PC-3 (cell line): ENCODE measurements at regions not wholly inside any gene's neighbourhood (a gene's known extent, or its start where the extent isn't known, plus 50 kb on each side); places are given as distances from the start of the nearest gene placed in this dataset.

Experiments
- ATAC-seq: fragments of 200-7000 bp; cut with Tn5 transposase; 2 replicates; pipeline ENCODE4 v1.9.1; 2020; ENCODE audit warnings: mild to moderate bottlenecking, moderate library complexity
- BruUV-seq: library from RNA; stranded (reverse); fragments of 400-500 nt; replicated peaks from 2 replicates; lab custom pipeline; 2021; lab: Mats Ljungman, UMichigan
- CTCF ChIA-PET: fragments of 300-600 bp; sonication (Branson Sonifier 250); formaldehyde crosslinking; loops from one replicate; lab custom pipeline; 2022; ENCODE audit warnings: antibody characterized with exemption; lab: Charles Lee
- POLR2A ChIA-PET: fragments of 300-600 bp; sonication (Branson Sonifier 250); formaldehyde crosslinking; loops from one replicate; lab custom pipeline; 2022; ENCODE audit warnings: antibody characterized with exemption; ENCODE audit not compliant: unreplicated experiment; lab: Charles Lee
- DNase-seq: peaks from one replicate; pipeline ENCODE4 v3.0.0-alpha.2; 2015
- H2AFZ ChIP-seq: fragments of 300-600 bp; sonication (generic); 2 replicates; pipeline ENCODE4 v1.6.0; 2016; ENCODE audit warnings: antibody characterized with exemption, low read length
- H3F3A ChIP-seq: fragments of 300-600 bp; sonication (generic); one replicate; pipeline ENCODE4 v1.6.0; 2017; ENCODE audit warnings: antibody characterized with exemption, low read length, control low read depth, mild to moderate bottlenecking; ENCODE audit not compliant: unreplicated experiment
- H3K27ac ChIP-seq: fragments of 300-600 bp; sonication (generic); 2 replicates; pipeline ENCODE4 v1.5.1; 2016; ENCODE audit warnings: mild to moderate bottlenecking, low read length
- H3K27me3 ChIP-seq: fragments of 300-600 bp; sonication (generic); 2 replicates; pipeline ENCODE4 v1.6.1; 2016; ENCODE audit warnings: low read length, mixed read lengths
- H3K36me3 ChIP-seq: fragments of 300-600 bp; sonication (generic); 2 replicates; pipeline ENCODE4 v1.6.1; 2016; ENCODE audit warnings: low read depth, mixed run types, low read length, mixed read lengths
- H3K4me1 ChIP-seq: fragments of 300-600 bp; sonication (generic); 2 replicates; pipeline ENCODE4 v1.5.1; 2016; ENCODE audit warnings: low read length; ENCODE audit not compliant: insufficient read depth
- H3K4me2 ChIP-seq: fragments of 300-600 bp; sonication (generic); 2 replicates; pipeline ENCODE4 v1.6.0; 2016; ENCODE audit warnings: low read length
- H3K4me3 ChIP-seq: fragments of 300-600 bp; sonication (generic); 2 replicates; pipeline ENCODE4 v1.5.1; 2016; ENCODE audit warnings: mild to moderate bottlenecking, low read length, mixed read lengths
- H3K79me2 ChIP-seq: fragments of 300-600 bp; sonication (generic); 2 replicates; pipeline ENCODE4 v1.6.1; 2017; ENCODE audit warnings: low read length, mixed read lengths
- H3K9ac ChIP-seq: fragments of 300-600 bp; sonication (generic); 2 replicates; pipeline ENCODE4 v1.6.0; 2016; ENCODE audit warnings: mild to moderate bottlenecking, low read length
- H3K9me2 ChIP-seq: fragments of 300-600 bp; sonication (generic); replicated peaks from 2 replicates; pipeline ENCODE4 v1.6.1; 2016; ENCODE audit warnings: mixed run types, low read length, mixed read lengths
- H3K9me3 ChIP-seq: fragments of 300-600 bp; sonication (generic); 2 replicates; pipeline ENCODE4 v1.6.1; 2016; ENCODE audit warnings: low read length, mixed read lengths
- H4K20me1 ChIP-seq: fragments of 300-600 bp; sonication (generic); 2 replicates; pipeline ENCODE4 v1.6.1; 2016; ENCODE audit warnings: low read length, mixed read lengths
- CTCF ChIP-seq: fragments of 300-600 bp; sonication (generic); conservative IDR thresholded peaks from 2 replicates; pipeline ENCODE4 v1.5.1; 2017; ENCODE audit warnings: antibody characterized with exemption, low read depth, mild to moderate bottlenecking, low read length
- EZH2 ChIP-seq: fragments of 300-600 bp; sonication (generic); IDR thresholded peaks from one replicate; pipeline ENCODE4 v1.6.1; 2017; ENCODE audit warnings: antibody characterized with exemption, mild to moderate bottlenecking, low read length; ENCODE audit not compliant: unreplicated experiment
- EZH2phosphoT487 ChIP-seq: fragments of 300-600 bp; sonication (generic); IDR thresholded peaks from 2 replicates; pipeline ENCODE4 v1.6.1; 2018; ENCODE audit warnings: mild to moderate bottlenecking, antibody characterized with exemption, low read length, borderline replicate concordance
- intact Hi-C: fragments of 100-400 bp; cut with micrococcal nuclease; formaldehyde crosslinking; loops from 2 replicates; pipeline ENCODE4 v1.9.0; 2023

GRCh38 chr15:97077975-97078374 is 747.5 kb downstream of the NR2F2 start:
- no peaks in the 10 kb centered on the region for H3K27me3 ChIP-seq
- ChIA-PET CTCF (no interaction called here), POLR2A (no interaction called here)
- H3F3A ChIP-seq, result no peaks in the 10 kb centered on the region
- H3K4me2 ChIP-seq, result no peak overlapping the region
- no peak for TF ChIP-seq EZH2
- ATAC-seq, result no peak
- no peaks in the 10 kb centered on the region for H4K20me1 ChIP-seq
- intact Hi-C loops, result no loop called here
- no peak overlapping the region for H3K27ac ChIP-seq
- H3K36me3 ChIP-seq, result no peaks in the 10 kb centered on the region
- no peaks in the 10 kb centered on the region for H3K9me2 ChIP-seq
- DNase-seq, result no peak
- BruUV-seq, result no TSS peak
- H3K9ac ChIP-seq, result no peak overlapping the region
- no peaks in the 10 kb centered on the region for H3K9me3 ChIP-seq
- no peak overlapping the region for H2AFZ ChIP-seq
- H3K79me2 ChIP-seq, result no peaks in the 10 kb centered on the region
- H3K4me3 ChIP-seq, result no peak overlapping the region
- no peaks in the 10 kb centered on the region for H3K4me1 ChIP-seq

DNA sequence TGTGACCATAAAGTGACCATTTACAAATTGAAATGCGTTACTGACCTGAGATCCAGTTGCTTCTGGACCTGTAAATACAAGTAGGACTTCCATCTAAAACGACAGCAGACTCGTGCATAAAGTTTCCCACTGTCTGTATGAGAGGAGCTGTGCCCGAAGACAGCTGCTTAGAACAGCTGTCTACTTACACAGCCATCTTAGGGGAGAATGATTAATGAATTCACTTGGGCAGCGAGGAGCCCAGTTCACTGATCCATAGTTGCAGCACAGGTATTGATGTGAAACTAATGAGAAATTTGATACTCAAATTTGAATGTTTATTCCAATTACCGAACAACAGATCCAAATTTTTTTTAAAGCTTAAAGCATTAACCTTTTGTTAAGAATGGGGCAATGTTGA is 748.1 kb downstream of the NR2F2 start:
- no peak for DNase-seq
- Histone ChIP-seq H3K79me2 (no peaks in the 10 kb centered on the region), H3K4me3 (no peak overlapping the region), H3K27me3 (no peaks in the 10 kb centered on the region), H3K36me3 (no peaks in the 10 kb centered on the region), H2AFZ (no peak overlapping the region), H3K9me3 (no peaks in the 10 kb centered on the region), H3K4me2 (no peak overlapping the region), H3F3A (no peaks in the 10 kb centered on the region), H4K20me1 (no peaks in the 10 kb centered on the region), H3K4me1 (no peaks in the 10 kb centered on the region), H3K27ac (no peak overlapping the region), H3K9ac (no peak overlapping the region), H3K9me2 (no peaks in the 10 kb centered on the region)
- intact Hi-C loops, result no loop called here
- no peak for TF ChIP-seq CTCF
- no peak for TF ChIP-seq EZH2
- no peak for TF ChIP-seq EZH2phosphoT487
- ChIA-PET POLR2A (no interaction called here), CTCF (no interaction called here)
- no TSS peak for BruUV-seq
- no peak for ATAC-seq

DNA sequence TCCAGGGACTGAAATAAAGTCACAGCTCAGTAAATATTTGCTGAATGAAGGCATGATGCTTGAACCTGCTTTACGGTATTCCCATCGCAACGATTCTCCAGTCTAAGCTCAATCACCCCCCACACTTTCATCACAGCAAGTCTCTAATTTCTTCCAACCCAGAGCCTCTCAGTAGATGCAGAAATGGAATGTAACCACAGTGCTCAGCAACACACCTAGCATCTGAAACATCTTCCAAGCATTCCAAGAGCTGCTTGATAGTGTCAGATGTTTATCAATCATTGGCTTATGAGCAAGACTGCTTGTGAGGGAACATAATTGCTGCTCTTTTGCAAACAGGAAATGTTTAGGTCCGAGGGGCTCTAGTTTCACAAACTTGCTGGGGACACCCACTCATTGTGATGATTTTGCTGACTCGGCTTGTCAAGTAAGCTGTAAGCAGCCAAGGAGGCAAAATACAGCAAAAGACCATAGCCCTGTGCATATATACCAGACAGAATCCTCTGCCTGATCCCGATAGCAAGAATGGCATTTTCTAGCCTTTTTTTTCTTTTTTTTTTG is 751.2 kb downstream of the NR2F2 start:
- BruUV-seq, result no TSS peak
- DNase-seq, result no peak
- Histone ChIP-seq H3K9me3 (no peaks in the 10 kb centered on the region), H3K9ac (no peak overlapping the region), H3K36me3 (no peaks in the 10 kb centered on the region), H3K27ac (no peak overlapping the region), H3K27me3 (peaks cover 16% of the 10 kb centered on the region; the same call in 1 of the 2 replicates), H3K79me2 (no peaks in the 10 kb centered on the region), H3F3A (no peaks in the 10 kb centered on the region), H4K20me1 (no peaks in the 10 kb centered on the region), H3K4me1 (no peaks in the 10 kb centered on the region), H3K4me2 (no peak overlapping the region), H3K9me2 (no peaks in the 10 kb centered on the region), H2AFZ (no peak overlapping the region), H3K4me3 (no peak overlapping the region)
- ChIA-PET CTCF (no interaction called here), POLR2A (no interaction called here)
- no peak for TF ChIP-seq EZH2
- no peak for ATAC-seq
- intact Hi-C loops, result no loop called here

DNA sequence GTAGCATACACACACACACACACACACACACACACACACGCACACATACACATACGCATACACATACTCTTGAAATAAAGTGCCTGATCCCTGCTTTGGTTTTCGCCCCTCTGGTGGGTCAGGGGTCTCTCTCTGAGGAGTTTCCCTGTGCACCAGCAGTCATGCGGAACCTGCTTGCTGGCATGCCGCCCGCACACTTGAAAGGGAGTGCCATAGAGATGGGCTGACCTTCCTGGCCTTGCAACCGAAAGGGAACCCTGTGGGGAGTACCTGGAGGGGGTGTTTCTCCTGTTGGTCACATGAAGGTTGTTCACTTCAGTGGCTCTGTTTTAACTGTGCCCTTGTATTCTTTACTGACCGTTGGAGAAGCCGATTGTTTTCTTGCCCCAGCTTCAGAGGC is 752.3 kb downstream of the NR2F2 start:
- no peak overlapping the region for H3K27ac ChIP-seq
- intact Hi-C loops, result no loop called here
- CTCF ChIA-PET, result no interaction called here
- H3K9ac ChIP-seq, result no peak overlapping the region
- no peaks in the 10 kb centered on the region for H3K79me2 ChIP-seq
- H3F3A ChIP-seq, result no peaks in the 10 kb centered on the region
- ATAC-seq (no peak), DNase-seq (no peak)
- no peaks in the 10 kb centered on the region for H3K4me1 ChIP-seq
- no peaks in the 10 kb centered on the region for H3K36me3 ChIP-seq
- no TSS peak for BruUV-seq
- H3K9me2 ChIP-seq, result no peaks in the 10 kb centered on the region
- H3K4me3 ChIP-seq, result no peak overlapping the region
- TF ChIP-seq EZH2phosphoT487, result no peak
- no peak for TF ChIP-seq EZH2
- TF ChIP-seq CTCF, result no peak
- POLR2A ChIA-PET, result no interaction called here
- no peak overlapping the region for H3K4me2 ChIP-seq
- H3K9me3 ChIP-seq, result no peaks in the 10 kb centered on the region
- H2AFZ ChIP-seq, result no peak overlapping the region
- H3K27me3 ChIP-seq, result peaks cover 16% of the 10 kb centered on the region; the same call in 1 of the 2 replicates
- no peaks in the 10 kb centered on the region for H4K20me1 ChIP-seq
